NCI-H187 (cell line): ENCODE measurements at regions not wholly inside any gene's neighbourhood (a gene's known extent, or its start where the extent isn't known, plus 50 kb on each side); places are given as distances from the start of the nearest gene placed in this dataset.
A peak's percentile ranks its signal among the peaks of the same experiment; 100 is the strongest.
"Not testable (repeated sequence)": the region's sequence is repeated elsewhere in the genome, so short reads cannot be mapped to it uniquely, and the experiment has no call there.

ENCODE experiments used
- DNase-seq, 2 experiments: peaks; one replicate each; lab custom pipeline; 2025; lab: John Stamatoyannopoulos, UW

GRCh38 chr2:199131876-199132275 lies 325.9 kb downstream of the SATB2 start:
- DNase-seq: no peak

DNA sequence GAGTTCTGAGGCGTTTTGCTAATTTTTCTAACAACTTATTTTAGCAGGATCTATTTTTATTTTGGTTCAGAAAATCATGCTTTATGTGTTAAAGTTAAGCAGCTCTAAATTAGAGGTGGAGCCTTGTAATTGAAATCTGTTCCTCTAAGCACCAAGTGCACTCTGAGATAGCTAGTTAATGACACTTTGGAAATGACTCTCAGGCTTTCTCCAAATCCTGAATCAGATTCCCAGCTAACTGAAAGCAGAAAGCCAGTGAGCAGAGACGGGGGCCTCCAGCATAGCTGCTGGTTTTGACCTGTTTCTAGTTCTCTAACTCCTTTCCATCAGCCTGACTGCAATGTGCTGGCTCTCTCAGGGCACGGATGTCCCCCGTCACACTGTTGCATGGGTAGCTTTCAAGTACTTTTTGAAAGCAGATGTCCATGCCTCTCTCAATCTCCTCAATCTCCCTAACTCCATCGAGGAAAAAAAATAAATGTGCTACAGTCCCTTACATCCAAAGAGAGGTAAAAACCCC lies 326.5 kb downstream of the SATB2 start:
- DNase-seq: no peak

- no peak for DNase-seq
Measured at GRCh38 chr2:199130501-199130900, 327.2 kb downstream of the SATB2 start.

DNA sequence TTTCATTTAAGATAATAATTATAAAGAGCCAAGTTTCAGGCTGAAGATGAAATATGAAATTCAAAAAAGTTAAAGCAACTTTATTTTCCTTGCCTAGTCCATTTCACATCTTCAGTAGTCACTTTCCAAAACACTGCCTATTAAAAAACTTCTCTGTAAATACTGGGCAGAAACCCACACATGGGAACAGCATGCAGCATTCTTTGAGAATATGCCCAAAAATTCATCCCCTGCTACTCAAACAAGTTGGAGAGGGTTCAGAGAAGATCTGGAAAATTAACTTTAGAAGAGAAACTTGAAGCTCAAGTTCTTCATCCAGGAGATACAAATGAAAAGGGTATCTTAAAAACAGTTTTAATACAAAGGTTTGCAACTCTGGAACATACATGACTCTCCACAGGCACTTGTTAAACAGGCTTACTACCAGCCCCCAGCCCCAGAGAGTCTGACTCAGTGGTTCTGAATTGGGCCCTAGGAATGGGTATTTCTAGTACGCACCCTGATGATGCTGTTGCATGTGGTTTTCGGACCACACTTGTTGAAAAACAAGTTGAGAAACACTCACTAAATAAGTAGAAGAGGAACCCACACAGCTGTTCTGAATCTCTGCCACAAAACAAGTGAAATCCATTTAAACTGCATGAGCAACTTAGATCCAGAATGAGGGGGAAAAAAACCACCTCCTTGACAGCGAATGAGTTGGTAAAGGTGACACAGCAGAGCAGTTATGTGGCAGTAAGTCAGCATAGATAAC lies 329.1 kb downstream of the SATB2 start:
- DNase-seq: no peak

GRCh38 chr2:199119796-199120195 lies 337.9 kb downstream of the SATB2 start:
- no peak for DNase-seq

- DNase-seq: no peak
Measured at GRCh38 chr2:199118673-199119112, 339.0 kb downstream of the SATB2 start.

DNA sequence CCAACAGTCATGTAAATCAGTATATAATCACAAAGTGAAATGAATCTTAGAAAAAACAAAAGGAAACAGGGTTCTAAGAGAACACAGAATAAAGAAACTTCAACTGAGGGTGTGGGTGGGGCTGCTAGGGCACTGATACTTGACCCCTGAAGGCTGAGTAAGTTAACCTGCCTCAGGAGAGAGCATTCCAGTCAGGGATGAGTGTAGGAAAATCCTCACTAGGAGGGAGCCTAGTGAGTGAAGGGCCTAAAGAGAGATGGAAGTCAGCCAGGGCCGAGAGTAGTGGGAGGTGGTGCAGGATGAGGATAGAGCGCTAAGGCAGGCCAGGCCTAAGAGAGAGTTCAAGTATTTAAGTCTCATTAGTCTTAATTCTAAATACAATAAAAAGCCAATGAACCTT lies 342.6 kb downstream of the SATB2 start:
- no peak for DNase-seq

DNA sequence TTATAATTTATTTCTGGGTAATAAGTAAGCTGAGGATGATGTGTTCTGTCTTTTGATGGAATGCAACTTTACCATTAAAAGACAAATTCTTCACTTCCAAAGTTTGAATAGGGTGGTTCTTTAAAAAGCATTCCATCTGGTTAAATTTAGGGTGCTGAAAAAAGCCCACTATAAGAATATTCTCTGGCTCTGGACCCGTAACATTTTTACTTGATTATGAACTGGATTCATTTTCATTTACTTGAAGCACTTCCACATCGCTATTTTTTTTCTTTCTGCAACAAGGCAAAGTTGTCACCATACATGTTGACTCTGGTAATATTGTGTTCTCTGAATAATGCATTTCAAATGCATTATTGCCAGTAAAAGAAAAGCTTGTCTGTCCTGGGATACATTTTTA lies 344.6 kb downstream of the SATB2 start:
- no peak for DNase-seq

- no peak for DNase-seq
Measured at GRCh38 chr2:199111458-199111857, 346.3 kb downstream of the SATB2 start.

DNA sequence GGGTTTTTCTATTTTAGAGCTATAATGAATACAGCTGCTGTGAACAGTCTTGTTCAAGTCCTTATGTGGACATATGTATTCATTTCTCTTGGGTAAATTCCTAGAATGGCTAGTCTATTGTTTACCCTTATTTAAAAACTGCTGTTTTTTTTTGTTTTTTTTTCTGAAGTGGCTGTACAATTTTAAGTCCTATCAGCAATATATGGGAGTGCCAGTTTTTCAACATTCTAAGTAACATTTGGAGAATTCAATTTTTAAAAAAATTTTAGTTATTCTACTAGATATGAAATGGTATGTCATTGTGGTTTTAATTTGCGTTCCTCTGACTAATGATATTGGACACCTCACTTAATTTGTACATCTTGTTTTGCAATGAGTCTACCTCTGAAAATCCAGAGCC lies 349.7 kb downstream of the SATB2 start:
- no peak for DNase-seq

- no peak for DNase-seq
Measured at GRCh38 chr2:199105826-199106225, 351.9 kb downstream of the SATB2 start.

- no peak for DNase-seq
Measured at GRCh38 chr2:199101487-199101886, 356.3 kb downstream of the SATB2 start.

- DNase-seq: peak in 1 of 2 experiments; percentile 13
Measured at GRCh38 chr2:199100326-199101110, 357.2 kb downstream of the SATB2 start.

DNA sequence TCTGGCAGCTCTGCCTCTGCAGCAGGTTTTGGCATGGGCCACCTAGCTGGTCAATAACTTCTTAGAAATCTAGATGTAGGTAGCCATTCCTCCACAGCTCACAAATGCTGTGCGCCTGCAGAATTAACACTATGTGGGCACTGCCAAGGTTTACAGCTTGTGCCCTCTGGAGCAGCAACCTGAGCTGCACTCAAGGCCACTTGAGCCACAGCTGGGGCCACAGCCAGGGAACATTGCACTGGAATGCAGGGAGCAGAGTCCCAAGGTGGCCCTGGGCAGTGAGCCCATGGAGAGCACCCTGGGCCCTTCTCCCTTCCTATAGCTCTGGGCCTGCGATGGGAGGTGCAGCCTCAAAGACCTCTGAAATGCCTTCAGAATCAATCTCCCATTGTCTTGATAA lies 365.3 kb downstream of the SATB2 start:
- no peak for DNase-seq

DNA sequence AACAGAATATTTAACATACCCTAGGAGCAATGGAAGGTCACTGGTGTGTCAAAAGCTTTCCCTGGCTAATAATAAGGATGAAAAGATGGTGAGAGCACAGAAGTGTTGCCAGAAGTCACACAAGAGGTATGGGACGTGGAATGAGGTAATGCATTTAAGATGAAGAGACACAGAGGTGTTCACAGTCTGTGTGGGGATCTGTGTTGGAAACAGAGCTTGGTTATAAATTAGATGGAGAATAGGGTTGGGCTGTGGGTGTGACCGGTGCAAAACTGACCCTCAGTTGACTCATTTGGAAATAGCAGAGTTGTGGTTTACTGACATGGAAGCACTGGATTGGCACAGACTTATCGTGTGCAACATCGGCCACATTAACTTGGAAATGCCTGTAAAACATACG lies 372.5 kb downstream of the SATB2 start:
- no peak for DNase-seq

GRCh38 chr2:199070322-199070949 lies 387.3 kb downstream of the SATB2 start:
- no peak for DNase-seq

GRCh38 chr2:199064201-199064600 lies 393.5 kb downstream of the SATB2 start:
- DNase-seq: no peak

DNA sequence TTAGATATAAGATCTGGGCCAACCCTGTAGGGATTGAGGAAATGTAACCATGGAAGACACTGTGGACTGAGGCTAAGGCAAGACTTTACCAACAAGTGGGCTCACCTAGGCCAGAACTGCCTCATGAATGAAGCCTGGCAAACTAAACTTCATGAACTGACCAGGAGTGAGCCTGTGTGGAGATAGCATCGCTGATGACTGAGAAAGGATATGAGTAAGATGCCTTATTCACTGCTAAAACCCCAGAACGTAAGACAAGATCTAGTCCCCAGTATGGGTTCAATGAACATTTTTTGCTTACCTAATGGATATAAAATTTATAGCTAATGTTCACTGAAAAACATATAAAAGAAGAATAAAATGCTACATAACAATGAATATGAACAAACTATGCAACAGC lies 399.8 kb downstream of the SATB2 start:
- no peak for DNase-seq

GRCh38 chr2:199055336-199055735 lies 402.4 kb downstream of the SATB2 start:
- DNase-seq: no peak

GRCh38 chr2:199042660-199043379 lies 414.9 kb downstream of the SATB2 start:
- DNase-seq: no peak

DNA sequence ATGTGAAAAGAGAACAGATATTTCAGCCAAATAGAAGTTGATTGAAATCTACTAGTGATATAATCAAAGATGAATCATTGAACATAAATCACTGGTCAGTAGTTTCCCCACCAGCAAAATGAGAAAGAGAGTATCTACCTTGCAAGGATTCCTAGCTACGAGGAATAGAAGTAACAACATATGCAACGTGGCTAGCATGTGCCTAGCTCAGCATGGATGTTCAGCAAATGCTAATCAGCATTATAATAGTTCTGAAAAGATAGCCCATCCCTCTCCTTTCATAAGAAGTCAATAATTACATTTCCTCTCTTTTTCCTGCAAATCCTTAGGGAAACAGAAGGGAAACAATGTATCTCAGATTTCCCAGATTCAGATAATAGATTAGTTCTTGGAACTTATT lies 417.2 kb downstream of the SATB2 start:
- DNase-seq: no peak

GRCh38 chr2:199033761-199034160 lies 424.0 kb downstream of the SATB2 start:
- DNase-seq: not testable (repeated sequence)
